Ishikawa (cell line): ENCODE measurements at regions not wholly inside any gene's neighbourhood (a gene's known extent, or its start where the extent isn't known, plus 50 kb on each side); places are given as distances from the start of the nearest gene placed in this dataset.

Experiments used
- EP300 ChIP-seq: IDR thresholded peaks from 2 replicates; pipeline ENCODE4 v1.6.1; 2012; ENCODE audit warnings: borderline replicate concordance
- ZBTB7A ChIP-seq: IDR thresholded peaks from 2 replicates; pipeline ENCODE4 v1.6.1; 2012; ENCODE audit warnings: low read depth

GRCh38 chr5:2011481-2012411 lies 129.0 kb upstream of the IRX4 start:
- TF ChIP-seq EP300 (no peak), ZBTB7A (no peak)
